H1 (cell line): ENCODE measurements at regions not wholly inside any gene's neighbourhood (a gene's known extent, or its start where the extent isn't known, plus 50 kb on each side); places are given as distances from the start of the nearest gene placed in this dataset.

Experiments
- EGR1 ChIP-seq: IDR thresholded peaks from 2 replicates; pipeline ENCODE4 v1.6.1; 2011; ENCODE audit warnings: low read depth, low read length, borderline replicate concordance
- RNF2 ChIP-seq: fragments of 200-900, 300-1000 bp; sonication (generic); IDR thresholded peaks from 2 replicates; pipeline ENCODE4 v1.7.1; 2016; ENCODE audit warnings: borderline replicate concordance, low read depth, mild to moderate bottlenecking, antibody characterized with exemption, low read length; ENCODE audit not compliant: poor library complexity, severe bottlenecking; ENCODE audit errors: missing control alignments

DNA sequence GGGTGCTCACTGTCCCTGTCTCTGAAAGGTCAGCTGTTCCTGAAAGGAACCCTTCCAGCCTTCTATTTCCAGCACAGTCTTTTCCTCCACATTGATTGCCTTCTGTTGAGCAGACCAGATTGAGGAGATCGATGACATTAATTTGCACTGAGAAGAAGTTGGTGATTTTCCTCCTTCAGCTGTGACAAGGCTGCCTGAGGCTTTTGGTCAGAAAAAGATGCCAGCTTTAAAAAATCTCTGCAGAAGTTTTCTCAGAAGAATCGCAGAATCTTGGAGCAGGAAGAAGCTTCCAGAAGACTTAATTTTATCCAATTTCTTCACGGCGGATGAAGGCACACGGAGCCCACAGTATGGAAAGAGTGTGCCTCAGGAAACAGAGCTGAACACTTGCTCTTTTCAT, 112.8 kb downstream of the FAM43A start (continued):
- TF ChIP-seq RNF2 (no peak), EGR1 (no peak)
- TF ChIP-seq, all 59 proteins: peak for 0
